ENCODE measurements at regions not wholly inside any gene's neighbourhood (a gene's known extent, or its start where the extent isn't known, plus 50 kb on each side); places are given as distances from the start of the nearest gene placed in this dataset.
A peak's percentile ranks its signal among the peaks of the same experiment; 100 is the strongest.

DNA sequence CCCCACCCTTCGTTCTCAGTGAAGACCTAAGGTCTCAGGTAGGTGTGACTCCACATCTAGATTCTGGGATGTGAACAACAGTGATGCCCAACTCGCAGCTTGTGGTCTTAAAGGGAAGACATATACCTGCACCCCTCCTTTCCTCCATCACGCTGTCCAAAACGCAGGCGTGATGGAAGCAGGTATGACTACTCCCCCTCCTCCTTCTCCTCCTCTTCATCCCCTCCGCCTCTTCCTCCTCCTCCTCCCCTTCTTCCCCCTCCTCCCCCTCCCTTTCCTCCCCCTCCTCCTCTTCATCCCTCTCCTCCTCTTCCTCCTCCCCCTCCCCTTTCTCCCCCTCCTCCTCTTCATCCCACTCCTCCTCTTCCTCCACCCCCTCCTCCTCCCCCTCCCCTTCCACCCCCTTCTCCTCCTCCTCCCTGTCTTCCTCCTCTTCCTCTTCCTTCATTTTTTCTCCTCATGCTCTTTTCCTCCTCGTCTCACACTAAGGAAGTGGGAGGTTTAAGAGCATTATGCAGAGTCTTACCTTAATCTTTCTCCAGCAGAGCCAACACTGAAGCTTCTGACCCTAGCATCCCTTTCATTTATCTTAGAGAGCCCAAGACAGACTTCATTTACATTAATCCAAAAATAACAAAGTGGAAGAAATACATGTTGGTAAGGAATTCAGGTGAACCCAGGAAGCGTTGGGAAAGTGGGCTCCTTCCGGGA is 352.5 kb downstream of the FOXL1 start:
- TF ChIP-seq, protein P1, sequence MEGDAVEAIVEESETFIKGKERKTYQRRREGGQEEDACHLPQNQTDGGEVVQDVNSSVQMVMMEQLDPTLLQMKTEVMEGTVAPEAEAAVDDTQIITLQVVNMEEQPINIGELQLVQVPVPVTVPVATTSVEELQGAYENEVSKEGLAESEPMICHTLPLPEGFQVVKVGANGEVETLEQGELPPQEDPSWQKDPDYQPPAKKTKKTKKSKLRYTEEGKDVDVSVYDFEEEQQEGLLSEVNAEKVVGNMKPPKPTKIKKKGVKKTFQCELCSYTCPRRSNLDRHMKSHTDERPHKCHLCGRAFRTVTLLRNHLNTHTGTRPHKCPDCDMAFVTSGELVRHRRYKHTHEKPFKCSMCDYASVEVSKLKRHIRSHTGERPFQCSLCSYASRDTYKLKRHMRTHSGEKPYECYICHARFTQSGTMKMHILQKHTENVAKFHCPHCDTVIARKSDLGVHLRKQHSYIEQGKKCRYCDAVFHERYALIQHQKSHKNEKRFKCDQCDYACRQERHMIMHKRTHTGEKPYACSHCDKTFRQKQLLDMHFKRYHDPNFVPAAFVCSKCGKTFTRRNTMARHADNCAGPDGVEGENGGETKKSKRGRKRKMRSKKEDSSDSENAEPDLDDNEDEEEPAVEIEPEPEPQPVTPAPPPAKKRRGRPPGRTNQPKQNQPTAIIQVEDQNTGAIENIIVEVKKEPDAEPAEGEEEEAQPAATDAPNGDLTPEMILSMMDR (IDR thresholded peaks at IDR 0.05; ENCODE audit: insufficient read depth, low read length, missing control alignments) = no peak
- no peak for DNase-seq (ENCODE audit: low read depth, low spot score)
- ChIA-PET CTCF (interaction anchor here (1.1 kb wide), 1 partner anchor 132 kb away, joined by 3 read pairs; no protein-coding TSS in a partner anchor), POLR2A (interaction anchor here (1.2 kb wide), 1 partner anchor 21 kb away, joined by 3 read pairs; no protein-coding TSS in a partner anchor)
- H3K4me3 ChIP-seq (ENCODE audit: low read depth, low read length) = no peak overlapping the region

DNA sequence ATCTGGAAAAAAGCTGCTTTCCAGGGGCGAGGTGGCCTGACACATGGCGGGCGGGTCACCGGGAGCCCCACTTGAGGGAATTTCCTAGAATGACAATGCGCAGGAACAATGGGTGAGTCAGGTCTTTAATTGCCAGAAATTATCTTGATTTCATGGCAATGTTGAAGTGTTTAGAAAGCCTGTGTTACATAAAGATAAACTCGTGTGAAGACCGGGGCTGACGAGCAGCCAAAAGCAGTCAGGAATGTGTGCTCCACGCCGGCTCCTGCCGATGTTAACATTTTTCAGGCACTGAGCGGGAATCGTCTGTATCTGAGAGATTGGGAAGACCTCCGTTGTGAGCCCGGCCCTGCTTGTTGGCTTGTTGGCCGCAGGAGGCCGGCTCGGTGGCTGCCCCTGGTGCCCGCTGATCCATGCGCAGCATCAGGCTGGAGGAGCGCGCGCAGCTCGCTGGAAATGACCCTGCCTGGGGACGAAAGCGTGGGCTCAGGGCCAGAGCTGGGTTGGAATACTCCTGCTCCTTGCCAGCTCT is 353.1 kb downstream of the FOXL1 start:
- DNase-seq (ENCODE audit: low read depth, low spot score) = peak; percentile 51
- ChIA-PET POLR2A (interaction anchor here (1.2 kb wide), 1 partner anchor 21 kb away, joined by 3 read pairs; no protein-coding TSS in a partner anchor), CTCF (interaction anchor here (1.1 kb wide), 1 partner anchor 131 kb away, joined by 3 read pairs; no protein-coding TSS in a partner anchor)
- no peak overlapping the region for H3K4me3 ChIP-seq (ENCODE audit: low read depth, low read length)
- TF ChIP-seq, protein P1 (IDR thresholded peaks at IDR 0.05; ENCODE audit: insufficient read depth, low read length, missing control alignments) = no peak

DNA sequence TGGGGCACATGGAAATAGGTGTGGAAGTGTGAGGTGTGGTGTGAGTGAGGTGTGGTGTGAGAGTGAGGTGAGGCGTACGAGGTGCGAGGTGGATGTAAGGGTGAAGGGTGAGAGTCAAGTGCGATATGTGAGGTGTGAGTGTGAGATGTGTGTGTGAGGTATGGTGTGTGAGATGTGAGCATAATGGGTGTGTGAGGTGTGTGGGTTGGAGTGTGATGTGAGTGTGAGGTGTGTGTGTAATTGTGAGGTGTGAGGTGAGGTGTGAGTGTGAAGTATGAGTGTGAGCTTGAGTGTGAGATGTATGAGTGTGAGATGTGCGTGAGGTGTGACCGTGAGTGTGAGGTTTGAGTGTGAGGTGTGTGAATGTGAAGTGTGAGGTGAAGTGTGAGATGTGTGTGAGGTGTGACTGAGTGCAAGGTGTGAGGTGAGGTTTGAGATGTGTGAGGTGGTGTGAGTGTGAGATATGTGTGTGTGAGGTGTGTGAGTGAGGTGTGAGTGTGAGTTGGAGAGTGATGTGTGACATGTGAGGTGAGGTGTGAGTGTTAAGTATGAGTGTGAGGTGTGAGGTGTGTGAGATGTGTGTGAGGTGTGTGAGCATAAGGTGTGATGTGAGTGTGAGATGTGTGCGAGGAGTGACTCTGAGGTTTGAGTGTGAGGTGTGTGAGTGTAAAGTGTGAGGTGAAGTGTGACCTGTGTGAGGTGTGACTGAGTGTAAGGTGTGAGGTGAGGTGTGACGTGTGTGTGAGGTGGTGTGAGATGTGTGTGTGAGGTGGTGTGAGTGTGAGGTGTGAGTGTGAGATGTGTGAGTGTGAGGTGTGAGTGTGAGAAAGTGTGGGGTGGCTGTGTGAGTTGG is 354.0 kb downstream of the FOXL1 start:
- ChIA-PET POLR2A (no interaction called here), CTCF (no interaction called here)
- no peak overlapping the region for H3K4me3 ChIP-seq (ENCODE audit: low read depth, low read length)
- no peak for DNase-seq (ENCODE audit: low read depth, low spot score)
- TF ChIP-seq, protein P1 (IDR thresholded peaks at IDR 0.05; ENCODE audit: insufficient read depth, low read length, missing control alignments) = no peak

DNA sequence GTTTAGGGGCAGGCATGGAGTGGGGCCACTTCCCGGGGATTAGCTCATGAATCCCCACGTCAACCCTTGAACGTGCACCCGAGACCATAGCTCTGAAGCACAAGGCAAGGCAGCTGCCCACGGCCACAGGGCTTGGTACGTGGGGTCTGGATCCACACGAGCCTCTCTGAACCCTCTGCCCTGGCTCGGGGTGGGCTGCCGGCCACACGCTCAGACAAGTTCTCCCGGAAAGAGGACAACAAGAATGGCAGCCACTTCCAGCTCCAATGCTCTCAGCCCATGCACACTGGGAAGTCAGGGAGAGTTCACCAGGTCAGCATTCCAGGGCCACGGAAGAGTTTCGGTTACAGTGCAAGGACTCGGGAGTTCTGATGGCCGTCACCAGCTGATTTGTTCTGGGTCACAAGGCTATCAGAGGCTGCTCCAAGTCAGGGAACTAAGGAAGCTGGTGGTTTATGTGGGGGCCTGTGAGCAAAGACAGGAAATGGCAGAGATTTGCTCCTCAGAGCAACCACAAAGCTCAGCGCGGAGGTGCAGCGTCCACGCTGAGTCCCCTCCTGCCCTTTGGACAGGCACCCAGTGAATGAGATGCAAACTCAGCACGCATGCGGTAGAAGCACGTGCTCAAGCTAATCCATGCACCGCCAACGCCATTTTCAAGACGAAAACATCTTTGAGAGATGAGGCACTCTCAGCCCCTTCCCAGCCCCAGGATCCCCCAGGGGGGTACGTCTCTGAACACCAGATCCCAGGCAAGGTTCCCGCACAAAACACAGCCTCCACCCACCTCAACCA is 356.4 kb downstream of the FOXL1 start:
- DNase-seq (ENCODE audit: low read depth, low spot score) = no peak
- ChIA-PET POLR2A (no interaction called here), CTCF (no interaction called here)
- TF ChIP-seq, protein P1 (IDR thresholded peaks at IDR 0.05; ENCODE audit: insufficient read depth, low read length, missing control alignments) = no peak
- H3K4me3 ChIP-seq (ENCODE audit: low read depth, low read length) = no peak overlapping the region

DNA sequence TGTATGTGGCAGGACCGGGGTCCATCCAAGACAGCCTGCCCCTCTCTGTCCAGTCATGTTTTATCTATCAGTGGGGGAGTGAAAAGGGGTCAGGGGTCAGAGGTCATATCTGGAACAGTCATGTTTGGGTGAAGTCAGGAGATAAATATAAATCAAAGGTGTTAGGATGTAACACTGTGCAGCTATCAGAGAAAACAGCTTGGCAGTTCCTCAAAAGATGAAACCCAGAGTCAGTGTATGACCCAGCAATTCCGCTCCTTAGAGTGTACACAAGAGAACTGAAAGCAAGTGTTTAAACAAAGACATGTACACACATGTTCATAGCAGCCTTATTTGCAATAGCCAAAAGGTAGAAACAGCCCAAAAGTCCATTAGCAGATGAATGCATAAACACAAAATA is 361.3 kb downstream of the FOXL1 start:
- no peak for DNase-seq (ENCODE audit: low read depth, low spot score)
- CTCF ChIA-PET = interaction anchor here (0.9 kb wide), 1 partner anchor 123 kb away, joined by 7 read pairs; no protein-coding TSS in a partner anchor
- no peak overlapping the region for H3K4me3 ChIP-seq (ENCODE audit: low read depth, low read length)
- TF ChIP-seq, protein P1 (IDR thresholded peaks at IDR 0.05; ENCODE audit: insufficient read depth, low read length, missing control alignments) = no peak
- POLR2A ChIA-PET = no interaction called here
